Activated B cell treated with CpG ODN at 0.5 μM for 24 hours (primary cell): ENCODE measurements at regions not wholly inside any gene's neighbourhood (a gene's known extent, or its start where the extent isn't known, plus 50 kb on each side); places are given as distances from the start of the nearest gene placed in this dataset.

Source experiments
- ATAC-seq: fragments of 200-7000 bp; cut with Tn5 transposase; one replicate; pipeline ENCODE4 v1.10.0; 2021; ENCODE audit warnings: low read depth, mild to moderate bottlenecking, moderate library complexity
- CTCF ChIA-PET: fragments of 350-600 bp; sonication (Branson Sonifier 250); formaldehyde crosslinking; loops from one replicate; lab custom pipeline; 2021; ENCODE audit warnings: antibody characterized with exemption; lab: Charles Lee
- POLR2A ChIA-PET: fragments of 350-600 bp; sonication (Branson Sonifier 250); formaldehyde crosslinking; loops from one replicate; lab custom pipeline; 2021; ENCODE audit warnings: antibody characterized with exemption; lab: Charles Lee
- DNase-seq: peaks from one replicate; pipeline ENCODE4 v3.0.0; 2022
- H3K27ac Mint-ChIP-seq: one replicate; pipeline ENCODE4 v1.8.0; 2020; ENCODE audit warnings: mixed read lengths
- H3K27me3 Mint-ChIP-seq: one replicate; pipeline ENCODE4 v1.8.0; 2021; ENCODE audit warnings: mixed read lengths
- H3K36me3 Mint-ChIP-seq: one replicate; pipeline ENCODE4 v1.8.0; 2021; ENCODE audit warnings: low read depth, mixed read lengths
- H3K4me1 Mint-ChIP-seq: one replicate; pipeline ENCODE4 v1.8.0; 2021; ENCODE audit warnings: mixed read lengths
- H3K4me3 Mint-ChIP-seq: one replicate; pipeline ENCODE4 v1.8.0; 2020; ENCODE audit warnings: mild to moderate bottlenecking, mixed read lengths
- H3K9me3 Mint-ChIP-seq: one replicate; pipeline ENCODE4 v1.8.0; 2020; ENCODE audit warnings: mixed read lengths
- intact Hi-C: fragments of 100-400 bp; cut with micrococcal nuclease; formaldehyde crosslinking; loops from one replicate; pipeline ENCODE4 v1.15.1; 2024
- TF ChIP-seq, protein P1 (sequence below): fragments of 200-600 bp; IDR thresholded peaks from one replicate; pipeline ENCODE4 v1.8.0; 2022; ENCODE audit warnings: antibody characterized with exemption, mild to moderate bottlenecking

DNA sequence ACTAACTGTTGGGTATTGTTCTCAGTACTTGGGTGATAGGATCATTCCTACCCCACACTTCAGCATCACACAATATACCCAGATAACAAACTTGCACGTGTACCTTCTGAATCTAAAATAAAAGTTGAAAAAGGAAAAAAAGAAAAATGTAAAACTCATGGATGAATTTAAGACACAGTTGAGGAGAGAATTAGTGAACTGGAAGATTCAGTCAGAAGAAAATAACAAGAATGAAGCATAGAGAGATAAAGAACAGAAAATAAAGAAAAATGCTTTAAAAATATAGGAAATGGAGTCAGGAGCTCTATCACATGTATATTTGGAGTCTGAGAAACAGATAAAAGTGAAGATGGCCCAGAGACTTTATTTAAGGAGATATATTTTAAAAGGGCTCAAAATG, 90.4 kb upstream of the SALL3 start:
- Mint-ChIP-seq H3K9me3 (peaks cover 34% of the 10 kb centered on the region), H3K4me3 (no peak overlapping the region), H3K27ac (no peak overlapping the region), H3K27me3 (no peaks in the 10 kb centered on the region), H3K4me1 (no peaks in the 10 kb centered on the region), H3K36me3 (no peaks in the 10 kb centered on the region)
- intact Hi-C loops, result no loop called here
- no peak for ATAC-seq
- DNase-seq, result no peak
- TF ChIP-seq, protein P1, sequence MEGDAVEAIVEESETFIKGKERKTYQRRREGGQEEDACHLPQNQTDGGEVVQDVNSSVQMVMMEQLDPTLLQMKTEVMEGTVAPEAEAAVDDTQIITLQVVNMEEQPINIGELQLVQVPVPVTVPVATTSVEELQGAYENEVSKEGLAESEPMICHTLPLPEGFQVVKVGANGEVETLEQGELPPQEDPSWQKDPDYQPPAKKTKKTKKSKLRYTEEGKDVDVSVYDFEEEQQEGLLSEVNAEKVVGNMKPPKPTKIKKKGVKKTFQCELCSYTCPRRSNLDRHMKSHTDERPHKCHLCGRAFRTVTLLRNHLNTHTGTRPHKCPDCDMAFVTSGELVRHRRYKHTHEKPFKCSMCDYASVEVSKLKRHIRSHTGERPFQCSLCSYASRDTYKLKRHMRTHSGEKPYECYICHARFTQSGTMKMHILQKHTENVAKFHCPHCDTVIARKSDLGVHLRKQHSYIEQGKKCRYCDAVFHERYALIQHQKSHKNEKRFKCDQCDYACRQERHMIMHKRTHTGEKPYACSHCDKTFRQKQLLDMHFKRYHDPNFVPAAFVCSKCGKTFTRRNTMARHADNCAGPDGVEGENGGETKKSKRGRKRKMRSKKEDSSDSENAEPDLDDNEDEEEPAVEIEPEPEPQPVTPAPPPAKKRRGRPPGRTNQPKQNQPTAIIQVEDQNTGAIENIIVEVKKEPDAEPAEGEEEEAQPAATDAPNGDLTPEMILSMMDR, result no peak
- ChIA-PET CTCF (no interaction called here), POLR2A (no interaction called here)

DNA sequence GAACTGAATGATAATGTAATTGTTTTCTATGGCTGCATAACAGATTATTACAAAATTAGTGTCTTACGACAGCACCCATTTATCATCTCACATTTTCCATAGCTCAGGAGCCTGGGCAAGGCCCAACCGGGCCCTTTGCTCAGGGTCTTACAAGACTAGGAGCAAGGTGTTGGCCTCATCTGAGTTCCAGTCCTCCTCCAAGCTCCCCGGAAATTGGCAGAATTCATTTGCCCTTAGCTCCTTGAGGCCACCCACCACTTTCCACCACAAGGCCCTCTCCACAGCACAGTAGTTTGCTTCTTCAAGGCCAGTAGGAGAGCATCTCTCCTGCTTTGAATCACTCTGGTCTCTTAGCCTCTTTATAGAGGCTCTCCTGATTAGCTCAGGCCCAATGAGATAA, 89.2 kb upstream of the SALL3 start:
- CTCF ChIA-PET, result no interaction called here
- Mint-ChIP-seq H3K36me3 (no peaks in the 10 kb centered on the region), H3K27me3 (no peaks in the 10 kb centered on the region), H3K9me3 (peaks cover 29% of the 10 kb centered on the region), H3K4me3 (no peak overlapping the region), H3K27ac (no peak overlapping the region), H3K4me1 (no peaks in the 10 kb centered on the region)
- POLR2A ChIA-PET, result no interaction called here
- DNase-seq (no peak), ATAC-seq (no peak)
- TF ChIP-seq, protein P1, result no peak
- intact Hi-C loops, result no loop called here

DNA sequence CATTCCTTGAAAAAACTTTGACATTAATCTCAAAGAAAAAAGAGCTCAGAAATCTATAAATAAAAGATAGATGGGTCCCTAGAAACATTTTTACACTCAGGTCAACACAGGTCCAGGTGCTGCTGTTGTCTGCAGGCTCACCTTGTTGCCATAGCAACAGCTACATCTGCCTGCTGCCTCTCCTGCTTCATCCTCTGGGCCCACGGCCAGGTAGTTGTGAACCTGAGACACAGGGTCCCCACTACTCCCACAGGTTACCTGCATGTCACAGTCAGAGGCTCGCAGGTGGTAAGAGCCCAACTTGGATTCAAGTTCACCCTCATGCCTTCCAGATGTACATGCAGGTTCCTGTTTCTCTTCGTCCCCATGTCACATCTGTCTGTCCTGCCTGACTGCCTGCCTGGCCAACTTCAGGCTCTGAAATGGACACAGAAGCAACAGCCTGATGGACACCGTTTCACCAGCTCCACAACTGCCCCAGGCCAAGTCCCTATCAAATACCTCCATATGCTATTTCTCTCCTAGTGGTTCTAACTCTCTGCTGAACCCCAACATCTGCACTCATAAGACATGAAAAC, 88.3 kb upstream of the SALL3 start:
- intact Hi-C loops, result no loop called here

DNA sequence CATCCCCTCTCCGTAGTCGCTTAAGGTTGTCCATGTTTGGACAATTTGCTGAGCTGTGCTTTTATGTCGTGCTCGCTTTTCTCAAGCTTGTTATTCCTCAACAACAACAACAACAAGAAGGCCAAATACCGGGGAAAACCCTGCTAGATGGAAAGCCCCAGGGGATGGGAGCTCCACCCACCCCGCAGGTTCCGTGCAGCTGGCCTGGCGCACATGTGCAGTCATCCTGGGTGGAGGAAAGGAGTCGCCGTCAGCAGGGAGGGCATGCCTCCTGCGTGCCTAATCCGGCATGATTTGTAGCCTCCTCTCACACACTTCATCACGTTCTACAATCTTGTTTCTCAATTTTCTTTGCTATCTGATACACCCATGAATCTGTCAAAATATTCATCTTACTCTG, 87.4 kb upstream of the SALL3 start:
- DNase-seq (no peak), ATAC-seq (no peak)
- intact Hi-C loops, result no loop called here
- ChIA-PET POLR2A (no interaction called here), CTCF (no interaction called here)
- Mint-ChIP-seq H3K4me3 (no peak overlapping the region), H3K9me3 (peaks cover 19% of the 10 kb centered on the region), H3K4me1 (no peaks in the 10 kb centered on the region), H3K27me3 (no peaks in the 10 kb centered on the region), H3K36me3 (no peaks in the 10 kb centered on the region), H3K27ac (no peak overlapping the region)
- TF ChIP-seq, protein P1, result no peak

More for the DNA sequence above, 88.3 kb upstream of the SALL3 start:
- Mint-ChIP-seq H3K36me3 (no peaks in the 10 kb centered on the region), H3K27me3 (no peaks in the 10 kb centered on the region), H3K4me3 (no peak overlapping the region), H3K9me3 (peaks cover 26% of the 10 kb centered on the region), H3K27ac (no peak overlapping the region), H3K4me1 (no peaks in the 10 kb centered on the region)
- ChIA-PET POLR2A (no interaction called here), CTCF (no interaction called here)
- TF ChIP-seq, protein P1, result no peak
- ATAC-seq, result no peak
- DNase-seq, result no peak

DNA sequence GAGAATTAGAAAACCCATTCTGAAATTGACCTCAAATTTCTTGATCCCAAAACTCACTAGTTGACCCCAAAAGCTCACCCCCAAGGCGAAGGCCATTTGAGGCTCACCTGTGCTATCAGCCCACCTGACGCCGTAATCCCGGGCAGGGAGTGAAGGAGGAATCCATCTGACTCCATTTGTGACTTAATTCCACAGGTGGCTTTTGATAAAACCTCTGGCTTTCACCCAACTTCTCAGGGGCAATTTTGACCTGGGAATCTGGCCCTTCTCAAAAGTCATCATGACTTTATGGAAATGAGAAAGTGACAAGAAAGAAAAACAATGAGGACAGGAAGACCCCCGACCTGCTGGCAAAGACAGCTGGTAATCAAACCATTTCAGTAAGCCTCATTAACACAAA, 86.9 kb upstream of the SALL3 start:
- ChIA-PET CTCF (no interaction called here), POLR2A (no interaction called here)
- H3K27ac Mint-ChIP-seq, result no peak overlapping the region
- H3K4me1 Mint-ChIP-seq, result no peaks in the 10 kb centered on the region
- DNase-seq (no peak), ATAC-seq (no peak)
- TF ChIP-seq, protein P1, result no peak
- intact Hi-C loops, result no loop called here
- H3K27me3 Mint-ChIP-seq, result no peaks in the 10 kb centered on the region
- no peaks in the 10 kb centered on the region for H3K36me3 Mint-ChIP-seq
- no peak overlapping the region for H3K4me3 Mint-ChIP-seq
- peaks cover 15% of the 10 kb centered on the region for H3K9me3 Mint-ChIP-seq
